ENCODE measurements at regions not wholly inside any gene's neighbourhood (a gene's known extent, or its start where the extent isn't known, plus 50 kb on each side); places are given as distances from the start of the nearest gene placed in this dataset.

- no peak for TF ChIP-seq ZFX (IDR thresholded peaks at IDR 0.05)
- no peak for TF ChIP-seq CTCF (conservative IDR thresholded peaks at IDR 0.05)
- no peak overlapping the region for H3K27ac ChIP-seq
Observed at GRCh38 chr20:60125513-60125912, 167.3 kb downstream of the CDH26 start.

- TF ChIP-seq ZFX (IDR thresholded peaks at IDR 0.05) (no peak), CTCF (conservative IDR thresholded peaks at IDR 0.05) (no peak)
- no peak overlapping the region for H3K27ac ChIP-seq
Observed at GRCh38 chr20:60126975-60127374, 168.8 kb downstream of the CDH26 start.

- no peak overlapping the region for H3K27ac ChIP-seq
- no peak for TF ChIP-seq CTCF (conservative IDR thresholded peaks at IDR 0.05)
- no peak for TF ChIP-seq ZFX (IDR thresholded peaks at IDR 0.05)
Observed at GRCh38 chr20:60131375-60131774, 173.2 kb downstream of the CDH26 start.

- TF ChIP-seq CTCF (conservative IDR thresholded peaks at IDR 0.05) (no peak), ZFX (IDR thresholded peaks at IDR 0.05) (no peak)
- H3K27ac ChIP-seq: no peak overlapping the region
Observed at GRCh38 chr20:60132162-60132826, 174.1 kb downstream of the CDH26 start.

GRCh38 chr20:60132827-60133670, 174.8 kb downstream of the CDH26 start:
- TF ChIP-seq ZFX (IDR thresholded peaks at IDR 0.05): no peak
- TF ChIP-seq CTCF (conservative IDR thresholded peaks at IDR 0.05): no peak
- H3K27ac ChIP-seq: no peak overlapping the region

GRCh38 chr20:60135276-60135675, 177.1 kb downstream of the CDH26 start:
- no peak overlapping the region for H3K27ac ChIP-seq
- TF ChIP-seq CTCF (conservative IDR thresholded peaks at IDR 0.05) (no peak), ZFX (IDR thresholded peaks at IDR 0.05) (no peak)
